B cell (primary cell): ENCODE measurements at regions not wholly inside any gene's neighbourhood (a gene's known extent, or its start where the extent isn't known, plus 50 kb on each side); places are given as distances from the start of the nearest gene placed in this dataset.

Experiments
- ATAC-seq: fragments of 200-7000 bp; cut with Tn5 transposase; one replicate; pipeline ENCODE4 v1.10.0; 2021; ENCODE audit warnings: low read depth, mild to moderate bottlenecking, moderate number of reproducible peaks, moderate library complexity
- CTCF ChIA-PET: fragments of 350-600 bp; sonication (Branson Sonifier 250); formaldehyde crosslinking; loops from one replicate; lab custom pipeline; 2021; ENCODE audit warnings: antibody characterized with exemption, inconsistent platforms; lab: Charles Lee
- POLR2A ChIA-PET: fragments of 350-600 bp; sonication (Branson Sonifier 250); formaldehyde crosslinking; loops from one replicate; lab custom pipeline; 2021; ENCODE audit warnings: antibody characterized with exemption; lab: Charles Lee
- DNase-seq: peaks from one replicate; pipeline ENCODE4 v3.0.0; 2013
- H2AFZ ChIP-seq: 2 replicates; pipeline ENCODE4 v1.6.1; 2012; ENCODE audit warnings: mild to moderate bottlenecking, low read depth, low read length; ENCODE audit not compliant: insufficient read depth, poor library complexity, severe bottlenecking
- H3K27ac ChIP-seq, 2 donors: 1 replicate in 1 of 2; 2 replicates in 1 of 2; pipeline ENCODE4 v1.5.1; 2012 to 2013; ENCODE audit warnings: low read length in 2 of 2, mild to moderate bottlenecking in 2 of 2, moderate library complexity in 1 of 2
- H3K27me3 ChIP-seq, 4 experiments: fragments of 200-600 bp in 1 of 4; sonication (generic) in 1 of 4; replicated peaks in 1 of 4; 1 replicate in 2 of 4; 2 replicates in 2 of 4; pipeline versions ENCODE4 v1.6.1 to v1.7.0; 2013 to 2016; ENCODE audit warnings: low read length in 3 of 4, mild to moderate bottlenecking in 2 of 4, mixed read lengths in 1 of 4, moderate library complexity in 1 of 4; ENCODE audit not compliant: insufficient read depth in 4 of 4, control insufficient read depth in 3 of 4; ENCODE audit errors: control extremely low read depth in 1 of 4
- H3K36me3 ChIP-seq, 2 experiments: replicated peaks in 1 of 2; 1 replicate in 1 of 2; 2 replicates in 1 of 2; pipeline versions ENCODE4 v1.6.1 to v1.7.1; 2013; ENCODE audit warnings: low read length in 1 of 2; ENCODE audit not compliant: insufficient read depth in 2 of 2, control insufficient read depth in 1 of 2; ENCODE audit errors: control extremely low read depth in 1 of 2, extremely low read depth in 1 of 2
- H3K4me1 ChIP-seq, 2 donors: fragments of 200-600 bp in 1 of 2; sonication (generic) in 1 of 2; 1 replicate in 1 of 2; 2 replicates in 1 of 2; pipeline versions ENCODE4 v1.5.1 to v1.6.1; 2013 to 2017; ENCODE audit warnings: low read length in 2 of 2; ENCODE audit not compliant: control insufficient read depth in 2 of 2, insufficient read depth in 2 of 2
- H3K4me2 ChIP-seq: replicated peaks from 2 replicates; pipeline ENCODE3; 2012; ENCODE audit warnings: mild to moderate bottlenecking, low read depth, low read length; ENCODE audit not compliant: poor library complexity, severe bottlenecking
- H3K4me3 ChIP-seq, 5 experiments: fragments of 200-600 bp in 1 of 5; sonication (generic) in 1 of 5; 1 replicate in 3 of 5; 2 replicates in 2 of 5; pipeline versions ENCODE4 v1.5.1 to v1.7.0; 2011 to 2016; ENCODE audit warnings: low read length in 4 of 5, mild to moderate bottlenecking in 4 of 5, low read depth in 2 of 5, control low read depth in 1 of 5, moderate library complexity in 1 of 5; ENCODE audit not compliant: insufficient read depth in 1 of 5; ENCODE audit errors: control extremely low read depth in 1 of 5, extremely low read depth in 1 of 5
- H3K79me2 ChIP-seq: fragments of 200-600 bp; sonication (generic); one replicate; pipeline ENCODE4 v1.6.0; 2016; ENCODE audit warnings: low read length; ENCODE audit not compliant: control insufficient read depth, insufficient read depth
- H3K9ac ChIP-seq: fragments of 200-600 bp; sonication (generic); 2 replicates; pipeline ENCODE4 v1.6.1; 2017; ENCODE audit warnings: mild to moderate bottlenecking, low read length, moderate library complexity
- H3K9me3 ChIP-seq, 3 donors: one replicate each; pipeline versions ENCODE4 v1.6.1 to v1.7.1; 2013; ENCODE audit warnings: low read length in 2 of 3; ENCODE audit not compliant: control insufficient read depth in 2 of 3, insufficient read depth in 1 of 3; ENCODE audit errors: control extremely low read depth in 1 of 3
- H4K20me1 ChIP-seq: 2 replicates; pipeline ENCODE4 v1.6.0; 2012; ENCODE audit warnings: mild to moderate bottlenecking, low read length; ENCODE audit not compliant: insufficient read depth, control insufficient read depth, poor library complexity, severe bottlenecking
- H3K27ac Mint-ChIP-seq: one replicate; pipeline ENCODE4 v1.8.0; 2021; ENCODE audit warnings: mixed read lengths
- H3K27me3 Mint-ChIP-seq: one replicate; pipeline ENCODE4 v1.8.0; 2021; ENCODE audit warnings: mixed read lengths
- H3K4me1 Mint-ChIP-seq: one replicate; pipeline ENCODE4 v1.8.0; 2021; ENCODE audit warnings: mixed read lengths
- H3K4me3 Mint-ChIP-seq: one replicate; pipeline ENCODE4 v1.8.0; 2021; ENCODE audit warnings: mixed read lengths
- H3K9me3 Mint-ChIP-seq: one replicate; pipeline ENCODE4 v1.8.0; 2022; ENCODE audit warnings: mixed read lengths; ENCODE audit not compliant: insufficient read depth
- CTCF ChIP-seq: fragments of 200-600 bp; IDR thresholded peaks from one replicate; pipeline ENCODE4 v1.8.0; 2022; ENCODE audit warnings: antibody characterized with exemption, mild to moderate bottlenecking
- EZH2 ChIP-seq: IDR thresholded peaks from 2 replicates; pipeline ENCODE4 v1.6.1; 2012; ENCODE audit warnings: borderline replicate concordance, low read depth, mild to moderate bottlenecking, moderate library complexity, low read length; ENCODE audit not compliant: insufficient read depth, poor library complexity, severe bottlenecking
- WGBS: methylation state at CpG from one replicate; pipeline ENCODE4 v1.1.5; 2013; ENCODE audit warnings: missing lambda C conversion rate; ENCODE audit not compliant: insufficient coverage; 5-methylcytosine and 5-hydroxymethylcytosine counted together
- intact Hi-C: fragments of 100-400 bp; cut with micrococcal nuclease; formaldehyde crosslinking; loops from one replicate; pipeline ENCODE4 v1.10.0; 2022

GRCh38 chr2:48138898-48139297 is 175.6 kb upstream of the FOXN2 start:
- TF ChIP-seq CTCF = no peak
- no peak for TF ChIP-seq EZH2
- ATAC-seq (no peak), DNase-seq (no peak)
- Histone ChIP-seq H3K9me3 (peaks cover 0 to 1% (median 0%) of the 10 kb centered on the region in 3 donors), H3K27ac (no peak overlapping the region), H3K9ac (no peak overlapping the region), H3K4me3 (no peak overlapping the region), H2AFZ (no peak overlapping the region), H3K36me3 (no peaks in the 10 kb centered on the region), H4K20me1 (no peaks in the 10 kb centered on the region), H3K27me3 (no peaks in the 10 kb centered on the region), H3K4me1 (no peaks in the 10 kb centered on the region), H3K4me2 (no peak overlapping the region), H3K79me2 (no peaks in the 10 kb centered on the region)
- H3K9me3 Mint-ChIP-seq = peaks cover 6% of the 10 kb centered on the region
- ChIA-PET POLR2A (no interaction called here), CTCF (no interaction called here)
- H3K27me3 Mint-ChIP-seq = peaks cover 3% of the 10 kb centered on the region
- no peak overlapping the region for H3K4me3 Mint-ChIP-seq
- H3K27ac Mint-ChIP-seq = no peak overlapping the region
- no peaks in the 10 kb centered on the region for H3K4me1 Mint-ChIP-seq
- WGBS = 0% methylated on average over 1 of the region's 1 CpG
- intact Hi-C loops = no loop called here

- H3K36me3 ChIP-seq = no peaks in the 10 kb centered on the region
Observed at GRCh38 chr2:48140586-48140985, 173.9 kb upstream of the FOXN2 start.

More at GRCh38 chr2:48140586-48140985, 173.9 kb upstream of the FOXN2 start:
- Mint-ChIP-seq H3K27ac (no peak overlapping the region), H3K4me1 (peaks cover 2% of the 10 kb centered on the region), H3K9me3 (peaks cover 6% of the 10 kb centered on the region), H3K4me3 (no peak overlapping the region), H3K27me3 (peaks cover 6% of the 10 kb centered on the region)
- Histone ChIP-seq H3K9me3 (peaks cover 0 to 1% (median 0%) of the 10 kb centered on the region in 3 donors), H3K27ac (no peak overlapping the region), H4K20me1 (no peaks in the 10 kb centered on the region), H3K79me2 (no peaks in the 10 kb centered on the region), H3K4me1 (no peaks in the 10 kb centered on the region), H3K27me3 (no peaks in the 10 kb centered on the region), H3K9ac (no peak overlapping the region), H3K4me2 (no peak overlapping the region), H3K4me3 (no peak overlapping the region), H2AFZ (no peak overlapping the region)
- ATAC-seq = no peak
- TF ChIP-seq EZH2 (no peak), CTCF (no peak)
- ChIA-PET CTCF (no interaction called here), POLR2A (no interaction called here)
- DNase-seq = no peak
- intact Hi-C loops = no loop called here
